ENCODE measurements at regions not wholly inside any gene's neighbourhood (a gene's known extent, or its start where the extent isn't known, plus 50 kb on each side); places are given as distances from the start of the nearest gene placed in this dataset.

DNA sequence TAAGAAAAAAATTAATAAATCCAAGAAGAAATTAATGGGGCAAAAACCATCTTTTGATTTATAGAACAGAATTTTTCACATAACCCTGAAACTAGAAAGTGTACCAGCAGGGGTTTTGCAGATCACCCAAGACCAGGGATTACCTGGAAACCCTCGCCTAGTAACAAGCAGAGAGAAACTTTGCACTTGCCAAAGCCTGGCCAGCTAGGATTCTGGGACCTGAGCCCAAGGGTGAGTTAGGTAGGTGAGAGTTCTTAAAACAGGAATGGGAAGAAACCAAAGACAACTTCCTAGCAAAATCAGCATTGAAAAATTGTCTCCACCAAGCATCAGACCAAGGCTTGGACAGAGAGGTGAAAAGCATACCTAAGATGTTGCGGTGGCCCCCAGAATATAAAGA lies 247.0 kb upstream of the NBEA start:
- Histone ChIP-seq H3K27ac (ENCODE audit: low read depth, low read length) (no peak overlapping the region), H3K9me2 (ENCODE audit: insufficient read depth) (no peaks in the 10 kb centered on the region), H3K4me1 (ENCODE audit: control insufficient read depth in 1 of 2, insufficient read depth in 2 of 2, low read length in 2 of 2) (no peaks in the 10 kb centered on the region), H2AFZ (ENCODE audit: low read depth, low read length, poor library complexity, severe bottlenecking) (no peak overlapping the region), H3K9ac (ENCODE audit: low read length) (no peak overlapping the region), H4K20me1 (ENCODE audit: insufficient read depth) (no peaks in the 10 kb centered on the region), H3K9me3 (ENCODE audit: control insufficient read depth in 1 of 2, insufficient read depth in 1 of 2, low read depth in 1 of 2, low read length in 2 of 2) (no peaks in the 10 kb centered on the region), H3K36me3 (ENCODE audit: control insufficient read depth in 1 of 2, insufficient read depth in 2 of 2, low read length in 2 of 2) (no peaks in the 10 kb centered on the region), H3K27me3 (ENCODE audit: insufficient read depth, low read length) (no peaks in the 10 kb centered on the region), H3K4me2 (ENCODE audit: low read length) (no peak overlapping the region), H3K79me2 (ENCODE audit: insufficient read depth, low read length) (no peaks in the 10 kb centered on the region), H3K4me3 (replicated peaks in 1 of 2; ENCODE audit: low read depth in 1 of 2, low read length in 2 of 2) (no peak overlapping the region)
- BruUV-seq (replicated peaks) = no TSS peak
- RAD21 ChIA-PET (ENCODE audit: low non-redundant PET in 1 of 2, low total read pairs in 2 of 2, uncharacterized antibody in 2 of 2, unreplicated experiment in 2 of 2) = no interaction called here
- no peak for TF ChIP-seq POLR2AphosphoS5 (IDR thresholded peaks at IDR 0.05; ENCODE audit: low read depth, low read length)
- TF ChIP-seq, protein P1, sequence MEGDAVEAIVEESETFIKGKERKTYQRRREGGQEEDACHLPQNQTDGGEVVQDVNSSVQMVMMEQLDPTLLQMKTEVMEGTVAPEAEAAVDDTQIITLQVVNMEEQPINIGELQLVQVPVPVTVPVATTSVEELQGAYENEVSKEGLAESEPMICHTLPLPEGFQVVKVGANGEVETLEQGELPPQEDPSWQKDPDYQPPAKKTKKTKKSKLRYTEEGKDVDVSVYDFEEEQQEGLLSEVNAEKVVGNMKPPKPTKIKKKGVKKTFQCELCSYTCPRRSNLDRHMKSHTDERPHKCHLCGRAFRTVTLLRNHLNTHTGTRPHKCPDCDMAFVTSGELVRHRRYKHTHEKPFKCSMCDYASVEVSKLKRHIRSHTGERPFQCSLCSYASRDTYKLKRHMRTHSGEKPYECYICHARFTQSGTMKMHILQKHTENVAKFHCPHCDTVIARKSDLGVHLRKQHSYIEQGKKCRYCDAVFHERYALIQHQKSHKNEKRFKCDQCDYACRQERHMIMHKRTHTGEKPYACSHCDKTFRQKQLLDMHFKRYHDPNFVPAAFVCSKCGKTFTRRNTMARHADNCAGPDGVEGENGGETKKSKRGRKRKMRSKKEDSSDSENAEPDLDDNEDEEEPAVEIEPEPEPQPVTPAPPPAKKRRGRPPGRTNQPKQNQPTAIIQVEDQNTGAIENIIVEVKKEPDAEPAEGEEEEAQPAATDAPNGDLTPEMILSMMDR (IDR thresholded peaks at IDR 0.05 in 2 of 3, conservative IDR thresholded peaks at IDR 0.05 in 1 of 3; ENCODE audit: borderline replicate concordance in 1 of 3, insufficient read depth in 1 of 3, low read depth in 2 of 3, low read length in 2 of 3) = no peak
- ATAC-seq (no peak), DNase-seq (ENCODE audit: low read depth, low spot score) (no peak)
- CTCF ChIA-PET = no interaction called here
- POLR2A ChIA-PET = no interaction called here
- intact Hi-C loops (cut with micrococcal nuclease) = no loop called here

DNA sequence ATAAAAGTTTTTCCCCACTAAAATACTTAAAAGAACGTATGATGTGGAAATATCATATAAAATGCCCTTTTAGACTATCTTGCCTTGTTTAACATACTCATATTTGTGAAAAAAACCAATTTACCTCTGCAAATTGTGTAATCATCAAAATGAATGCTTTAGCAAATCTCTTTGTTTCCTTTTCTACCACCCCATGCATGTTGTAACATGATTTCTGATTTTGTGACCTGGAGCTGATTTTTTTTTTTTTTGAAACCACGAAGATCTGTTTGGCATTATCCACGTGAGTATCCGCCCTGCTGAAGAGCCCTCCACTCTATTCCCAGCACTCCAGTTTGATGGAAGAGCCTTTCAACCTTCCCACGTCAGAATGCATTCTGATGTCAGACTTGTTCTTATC lies 245.8 kb upstream of the NBEA start:
- ChIA-PET CTCF (no interaction called here), RAD21 (ENCODE audit: low non-redundant PET in 1 of 2, low total read pairs in 2 of 2, uncharacterized antibody in 2 of 2, unreplicated experiment in 2 of 2) (no interaction called here), POLR2A (no interaction called here)
- no peaks in the 10 kb centered on the region for H3K36me3 ChIP-seq (ENCODE audit: control insufficient read depth in 1 of 2, insufficient read depth in 2 of 2, low read length in 2 of 2)
- no peaks in the 10 kb centered on the region for H3K4me1 ChIP-seq (ENCODE audit: control insufficient read depth in 1 of 2, insufficient read depth in 2 of 2, low read length in 2 of 2)
- no peak overlapping the region for H3K4me3 ChIP-seq (replicated peaks in 1 of 2; ENCODE audit: low read depth in 1 of 2, low read length in 2 of 2)
- intact Hi-C loops (cut with micrococcal nuclease) = no loop called here
- H3K9me2 ChIP-seq (ENCODE audit: insufficient read depth) = no peaks in the 10 kb centered on the region
- no peaks in the 10 kb centered on the region for H4K20me1 ChIP-seq (ENCODE audit: insufficient read depth)
- no peak overlapping the region for H3K27ac ChIP-seq (ENCODE audit: low read depth, low read length)
- H2AFZ ChIP-seq (ENCODE audit: low read depth, low read length, poor library complexity, severe bottlenecking) = no peak overlapping the region
- H3K9me3 ChIP-seq (ENCODE audit: control insufficient read depth in 1 of 2, insufficient read depth in 1 of 2, low read depth in 1 of 2, low read length in 2 of 2) = no peaks in the 10 kb centered on the region
- H3K4me2 ChIP-seq (ENCODE audit: low read length) = no peak overlapping the region
- no peaks in the 10 kb centered on the region for H3K27me3 ChIP-seq (ENCODE audit: insufficient read depth, low read length)
- no peak for DNase-seq (ENCODE audit: low read depth, low spot score)
- H3K9ac ChIP-seq (ENCODE audit: low read length) = no peak overlapping the region
- BruUV-seq (replicated peaks) = no TSS peak
- no peak for ATAC-seq
- no peaks in the 10 kb centered on the region for H3K79me2 ChIP-seq (ENCODE audit: insufficient read depth, low read length)
- TF ChIP-seq, protein P2, sequence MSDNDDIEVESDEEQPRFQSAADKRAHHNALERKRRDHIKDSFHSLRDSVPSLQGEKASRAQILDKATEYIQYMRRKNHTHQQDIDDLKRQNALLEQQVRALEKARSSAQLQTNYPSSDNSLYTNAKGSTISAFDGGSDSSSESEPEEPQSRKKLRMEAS (IDR thresholded peaks at IDR 0.05) = no peak
- no peak for TF ChIP-seq ZFX (IDR thresholded peaks at IDR 0.05)
- TF ChIP-seq YY1 (IDR thresholded peaks at IDR 0.05; ENCODE audit: extremely low read depth, insufficient replicate concordance, low read depth, low read length) = no peak
- TF ChIP-seq, protein P1 (IDR thresholded peaks at IDR 0.05 in 2 of 3, conservative IDR thresholded peaks at IDR 0.05 in 1 of 3; ENCODE audit: borderline replicate concordance in 1 of 3, insufficient read depth in 1 of 3, low read depth in 2 of 3, low read length in 2 of 3) = no peak
- TF ChIP-seq, protein P3, sequence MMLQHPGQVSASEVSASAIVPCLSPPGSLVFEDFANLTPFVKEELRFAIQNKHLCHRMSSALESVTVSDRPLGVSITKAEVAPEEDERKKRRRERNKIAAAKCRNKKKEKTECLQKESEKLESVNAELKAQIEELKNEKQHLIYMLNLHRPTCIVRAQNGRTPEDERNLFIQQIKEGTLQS (IDR thresholded peaks at IDR 0.05) = no peak
- TF ChIP-seq, protein P4, sequence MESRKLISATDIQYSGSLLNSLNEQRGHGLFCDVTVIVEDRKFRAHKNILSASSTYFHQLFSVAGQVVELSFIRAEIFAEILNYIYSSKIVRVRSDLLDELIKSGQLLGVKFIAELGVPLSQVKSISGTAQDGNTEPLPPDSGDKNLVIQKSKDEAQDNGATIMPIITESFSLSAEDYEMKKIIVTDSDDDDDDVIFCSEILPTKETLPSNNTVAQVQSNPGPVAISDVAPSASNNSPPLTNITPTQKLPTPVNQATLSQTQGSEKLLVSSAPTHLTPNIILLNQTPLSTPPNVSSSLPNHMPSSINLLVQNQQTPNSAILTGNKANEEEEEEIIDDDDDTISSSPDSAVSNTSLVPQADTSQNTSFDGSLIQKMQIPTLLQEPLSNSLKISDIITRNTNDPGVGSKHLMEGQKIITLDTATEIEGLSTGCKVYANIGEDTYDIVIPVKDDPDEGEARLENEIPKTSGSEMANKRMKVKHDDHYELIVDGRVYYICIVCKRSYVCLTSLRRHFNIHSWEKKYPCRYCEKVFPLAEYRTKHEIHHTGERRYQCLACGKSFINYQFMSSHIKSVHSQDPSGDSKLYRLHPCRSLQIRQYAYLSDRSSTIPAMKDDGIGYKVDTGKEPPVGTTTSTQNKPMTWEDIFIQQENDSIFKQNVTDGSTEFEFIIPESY (IDR thresholded peaks at IDR 0.05; ENCODE audit: extremely low read depth, insufficient replicate concordance, low read length) = no peak
- TF ChIP-seq TCF7L2 (IDR thresholded peaks at IDR 0.05; ENCODE audit: borderline replicate concordance, extremely low read depth, insufficient read depth, insufficient read length) = no peak
- TF ChIP-seq EZH2 (IDR thresholded peaks at IDR 0.05) = no peak
- TF ChIP-seq SRF (IDR thresholded peaks at IDR 0.05; ENCODE audit: low read depth) = no peak
- no peak for TF ChIP-seq CBX3 (IDR thresholded peaks at IDR 0.05; ENCODE audit: low read depth)
- TF ChIP-seq POLR2AphosphoS5 (IDR thresholded peaks at IDR 0.05; ENCODE audit: low read depth, low read length) = no peak
- no peak for TF ChIP-seq FOSL1 (IDR thresholded peaks at IDR 0.05; ENCODE audit: low read depth)
- TF ChIP-seq EGR1 (IDR thresholded peaks at IDR 0.05; ENCODE audit: low read depth) = no peak
- no peak for TF ChIP-seq JUND (IDR thresholded peaks at IDR 0.05)
